ENCODE measurements at regions not wholly inside any gene's neighbourhood (a gene's known extent, or its start where the extent isn't known, plus 50 kb on each side); places are given as distances from the start of the nearest gene placed in this dataset.

DNA sequence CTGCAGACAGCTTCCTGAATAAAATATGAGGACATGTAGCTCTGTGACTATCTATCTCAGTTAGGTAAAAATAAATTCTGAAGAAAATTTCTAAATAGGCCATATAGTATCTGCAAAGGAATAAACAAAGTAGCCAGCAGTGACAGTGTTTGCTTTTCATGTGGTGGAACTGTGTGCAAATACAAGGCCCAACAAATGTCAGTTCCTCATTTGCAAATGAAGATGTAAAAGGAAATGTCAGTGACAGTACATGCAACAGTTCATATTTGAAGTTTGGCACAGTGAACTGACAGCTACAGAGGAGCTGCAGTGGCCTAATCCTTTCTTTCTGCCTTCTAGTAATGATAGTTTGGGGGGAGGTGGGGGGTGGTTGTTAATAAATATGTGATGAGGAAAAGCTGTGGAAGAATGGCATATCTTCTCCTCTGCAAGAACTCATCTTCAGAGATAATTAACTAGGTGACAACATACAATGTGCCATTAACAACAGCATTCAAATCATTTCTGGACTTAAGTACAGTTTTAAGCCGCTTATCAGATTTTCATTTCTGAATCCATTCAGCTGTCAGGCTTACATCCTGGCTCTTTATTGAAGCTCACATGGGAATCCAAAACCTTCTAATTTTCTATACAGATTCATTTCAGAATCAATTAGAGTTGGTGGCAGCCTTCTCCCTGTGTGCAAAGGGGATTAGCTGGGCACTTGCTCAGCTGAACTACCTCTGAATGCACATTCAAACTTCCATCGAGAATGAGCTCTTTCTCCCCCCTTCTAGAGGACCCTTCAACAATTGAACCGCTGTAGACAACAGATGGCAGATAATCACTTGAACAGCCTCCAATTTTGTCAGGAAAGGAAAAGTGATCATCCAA is 1059.0 kb upstream of the EPHA7 start:
- POLR2A ChIA-PET (ENCODE audit: partially characterized antibody): no interaction called here
- no peaks in the 10 kb centered on the region for H3K27me3 Mint-ChIP-seq

DNA sequence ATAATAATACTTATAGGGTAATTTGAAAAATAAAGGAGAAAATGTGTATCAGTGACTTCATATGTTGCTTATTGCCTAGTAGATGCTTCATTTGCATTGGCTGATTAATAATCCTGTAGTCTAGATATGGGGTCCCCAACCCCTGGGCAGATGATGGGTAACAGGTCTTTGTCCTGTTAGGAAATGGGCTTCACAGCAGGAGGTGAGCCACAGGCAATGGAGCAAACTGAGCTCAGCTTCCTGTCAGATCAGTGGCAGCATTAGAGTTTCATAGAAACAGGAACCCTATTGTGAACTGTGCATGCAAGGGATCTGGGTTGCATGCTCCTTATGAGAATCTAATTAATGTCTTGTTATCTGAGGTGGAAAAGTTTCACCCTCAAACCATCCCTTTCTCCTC is 1049.5 kb upstream of the EPHA7 start:
- H3K27me3 Mint-ChIP-seq: no peaks in the 10 kb centered on the region
- DNase-seq: no peak
- Histone ChIP-seq H3K36me3 (ENCODE audit: insufficient read depth, low read length) (no peaks in the 10 kb centered on the region), H3K27ac (ENCODE audit: low read depth, low read length) (no peak overlapping the region), H3K27me3 (ENCODE audit: insufficient read depth, low read length) (no peaks in the 10 kb centered on the region), H3K4me3 (ENCODE audit: low read length in 2 of 2) (no peak overlapping the region), H3K4me1 (ENCODE audit: insufficient read depth, low read length) (no peaks in the 10 kb centered on the region), H3K9me3 (ENCODE audit: control insufficient read depth in 1 of 2, low read length in 2 of 2) (no peaks in the 10 kb centered on the region)
- ChIA-PET CTCF (ENCODE audit: partially characterized antibody) (no interaction called here), POLR2A (ENCODE audit: partially characterized antibody) (no interaction called here)
- H3K4me1 Mint-ChIP-seq: no peaks in the 10 kb centered on the region
- no peaks in the 10 kb centered on the region for H3K36me3 Mint-ChIP-seq
- H3K9me3 Mint-ChIP-seq: peaks cover 0 to 8% (median 2%) of the 10 kb centered on the region in 8 donors
- intact Hi-C loops (cut with micrococcal nuclease): no loop called here
- no peak overlapping the region for H3K4me3 Mint-ChIP-seq
- H3K27ac Mint-ChIP-seq: no peak overlapping the region

More for the DNA sequence above, 1059.0 kb upstream of the EPHA7 start:
- Mint-ChIP-seq H3K4me3 (no peak overlapping the region), H3K4me1 (no peaks in the 10 kb centered on the region), H3K36me3 (no peaks in the 10 kb centered on the region), H3K9me3 (peaks cover 0 to 14% (median 8%) of the 10 kb centered on the region in 8 donors), H3K27ac (no peak overlapping the region)
- no peak for DNase-seq
- H3K4me3 ChIP-seq (ENCODE audit: low read length in 2 of 2): no peak overlapping the region
- no peaks in the 10 kb centered on the region for H3K36me3 ChIP-seq (ENCODE audit: insufficient read depth, low read length)
- no peaks in the 10 kb centered on the region for H3K27me3 ChIP-seq (ENCODE audit: insufficient read depth, low read length)
- CTCF ChIA-PET (ENCODE audit: partially characterized antibody): no interaction called here
- no peaks in the 10 kb centered on the region for H3K4me1 ChIP-seq (ENCODE audit: insufficient read depth, low read length)
- no peaks in the 10 kb centered on the region for H3K9me3 ChIP-seq (ENCODE audit: control insufficient read depth in 1 of 2, low read length in 2 of 2)
- H3K27ac ChIP-seq (ENCODE audit: low read depth, low read length): no peak overlapping the region
- intact Hi-C loops (cut with micrococcal nuclease): no loop called here

DNA sequence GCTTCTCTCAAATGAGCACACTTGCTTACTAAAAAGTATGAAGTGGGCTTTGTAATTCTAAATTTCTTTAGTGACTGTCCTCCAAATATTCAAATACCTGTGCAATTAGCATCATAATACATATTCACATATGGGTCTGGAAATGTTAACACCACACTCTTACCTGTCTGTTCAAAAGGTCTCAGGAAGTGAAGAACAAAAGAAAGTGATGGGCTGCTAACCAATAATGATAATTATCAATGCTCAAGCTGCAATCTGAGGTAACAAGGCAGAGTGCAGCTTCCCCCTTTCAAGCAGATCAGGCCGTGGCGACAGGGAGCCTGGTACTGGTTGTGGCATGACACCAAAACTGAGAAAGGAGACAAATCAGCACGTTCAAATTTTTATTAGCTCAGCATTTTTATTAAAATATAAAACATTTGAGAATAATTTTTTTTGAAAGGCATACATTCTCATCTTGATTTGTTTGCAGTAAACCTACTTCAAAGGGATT is 1044.7 kb upstream of the EPHA7 start:
- no peak overlapping the region for H3K27ac ChIP-seq (ENCODE audit: low read depth, low read length)
- Mint-ChIP-seq H3K9me3 (peaks cover 0 to 12% (median 3%) of the 10 kb centered on the region in 8 donors), H3K27ac (no peak overlapping the region), H3K4me3 (no peak overlapping the region), H3K4me1 (no peaks in the 10 kb centered on the region), H3K27me3 (no peaks in the 10 kb centered on the region), H3K36me3 (no peaks in the 10 kb centered on the region)
- no peaks in the 10 kb centered on the region for H3K4me1 ChIP-seq (ENCODE audit: insufficient read depth, low read length)
- no peaks in the 10 kb centered on the region for H3K27me3 ChIP-seq (ENCODE audit: insufficient read depth, low read length)
- no peak for DNase-seq
- intact Hi-C loops (cut with micrococcal nuclease): no loop called here
- peaks cover 0 to 5% of the 10 kb centered on the region in 2 donors for H3K9me3 ChIP-seq (ENCODE audit: control insufficient read depth in 1 of 2, low read length in 2 of 2)
- H3K36me3 ChIP-seq (ENCODE audit: insufficient read depth, low read length): no peaks in the 10 kb centered on the region
- POLR2A ChIA-PET (ENCODE audit: partially characterized antibody): no interaction called here
- CTCF ChIA-PET (ENCODE audit: partially characterized antibody): no interaction called here
- no peak overlapping the region for H3K4me3 ChIP-seq (ENCODE audit: low read length in 2 of 2)

DNA sequence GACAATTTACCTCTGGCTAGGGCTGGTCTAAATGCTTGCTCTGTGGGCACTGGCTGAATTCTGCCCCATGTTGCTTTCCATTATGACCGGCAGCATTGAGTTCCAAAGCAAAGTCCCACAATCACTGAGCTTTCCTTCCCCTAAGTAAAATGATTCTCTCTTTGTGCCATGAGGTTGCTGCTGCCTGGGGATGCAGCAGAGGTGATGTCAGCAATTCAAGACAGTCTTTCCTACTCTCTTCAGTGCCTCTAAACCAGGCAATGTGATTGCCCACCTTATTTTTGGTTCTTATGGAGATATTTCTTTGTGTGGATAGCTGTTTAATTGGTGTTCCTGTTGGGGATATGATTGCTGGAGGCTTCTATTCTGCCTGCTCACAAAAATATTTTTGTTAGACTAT is 1043.9 kb upstream of the EPHA7 start:
- intact Hi-C loops (cut with micrococcal nuclease): no loop called here
- POLR2A ChIA-PET (ENCODE audit: partially characterized antibody): no interaction called here
- H3K36me3 ChIP-seq (ENCODE audit: insufficient read depth, low read length): no peaks in the 10 kb centered on the region
- Mint-ChIP-seq H3K36me3 (no peaks in the 10 kb centered on the region), H3K4me1 (no peaks in the 10 kb centered on the region), H3K27me3 (no peaks in the 10 kb centered on the region), H3K27ac (no peak overlapping the region), H3K4me3 (no peak overlapping the region), H3K9me3 (peaks cover 0 to 12% (median 3%) of the 10 kb centered on the region in 8 donors)
- no peaks in the 10 kb centered on the region for H3K27me3 ChIP-seq (ENCODE audit: insufficient read depth, low read length)
- no peaks in the 10 kb centered on the region for H3K4me1 ChIP-seq (ENCODE audit: insufficient read depth, low read length)
- peaks cover 0 to 5% of the 10 kb centered on the region in 2 donors for H3K9me3 ChIP-seq (ENCODE audit: control insufficient read depth in 1 of 2, low read length in 2 of 2)
- H3K4me3 ChIP-seq (ENCODE audit: low read length in 2 of 2): no peak overlapping the region
- no peak for DNase-seq
- CTCF ChIA-PET (ENCODE audit: partially characterized antibody): no interaction called here
- H3K27ac ChIP-seq (ENCODE audit: low read depth, low read length): no peak overlapping the region

DNA sequence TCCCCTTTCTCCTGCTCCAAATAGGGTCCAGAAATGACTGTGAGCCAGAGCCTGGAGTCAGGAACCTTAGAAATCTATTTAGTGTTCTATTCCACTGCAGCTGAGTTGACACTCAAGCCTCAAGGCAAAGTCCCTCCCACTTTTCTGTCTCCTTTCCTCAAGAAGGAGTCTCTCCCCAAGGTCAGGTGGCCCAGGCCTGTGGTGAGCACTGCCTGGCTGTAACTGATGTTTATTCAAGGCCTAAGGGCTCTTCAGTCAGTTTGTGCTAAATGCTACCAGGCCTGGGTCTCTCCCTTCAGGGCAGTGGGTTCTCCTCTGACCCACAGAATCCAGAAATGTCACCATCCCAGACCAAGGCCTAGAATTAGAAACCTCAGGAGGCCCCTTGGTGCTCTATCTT is 1042.9 kb upstream of the EPHA7 start:
- Mint-ChIP-seq H3K4me3 (no peak overlapping the region), H3K4me1 (no peaks in the 10 kb centered on the region), H3K27me3 (no peaks in the 10 kb centered on the region), H3K27ac (no peak overlapping the region), H3K9me3 (peaks cover 0 to 13% (median 3%) of the 10 kb centered on the region in 8 donors), H3K36me3 (no peaks in the 10 kb centered on the region)
- H3K9me3 ChIP-seq (ENCODE audit: control insufficient read depth in 1 of 2, low read length in 2 of 2): peaks cover 0 to 5% of the 10 kb centered on the region in 2 donors
- H3K36me3 ChIP-seq (ENCODE audit: insufficient read depth, low read length): no peaks in the 10 kb centered on the region
- no peak for DNase-seq
- H3K4me1 ChIP-seq (ENCODE audit: insufficient read depth, low read length): no peaks in the 10 kb centered on the region
- no peak overlapping the region for H3K27ac ChIP-seq (ENCODE audit: low read depth, low read length)
- no peaks in the 10 kb centered on the region for H3K27me3 ChIP-seq (ENCODE audit: insufficient read depth, low read length)
- H3K4me3 ChIP-seq (ENCODE audit: low read length in 2 of 2): no peak overlapping the region
- POLR2A ChIA-PET (ENCODE audit: partially characterized antibody): no interaction called here
- CTCF ChIA-PET (ENCODE audit: partially characterized antibody): no interaction called here
- intact Hi-C loops (cut with micrococcal nuclease): no loop called here

DNA sequence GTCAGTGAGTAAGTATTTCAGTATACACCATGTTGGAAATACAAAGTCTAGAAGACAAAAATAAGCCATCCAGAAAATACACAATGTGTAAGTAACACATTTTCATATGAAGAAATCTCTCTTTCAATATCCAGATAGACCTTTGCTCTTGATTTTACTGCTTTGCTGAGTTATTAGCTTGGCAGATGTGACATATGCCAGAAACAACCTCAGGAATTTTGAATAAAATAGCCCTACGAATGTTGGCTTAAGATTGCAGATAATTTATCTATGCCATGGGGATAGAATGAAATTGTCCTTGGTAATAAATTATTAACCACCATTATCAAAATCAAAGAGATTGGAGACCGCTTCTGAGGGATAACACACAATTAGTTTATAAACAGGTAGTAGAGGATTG is 1036.9 kb upstream of the EPHA7 start:
- Mint-ChIP-seq H3K36me3 (no peaks in the 10 kb centered on the region), H3K4me3 (no peak overlapping the region), H3K27me3 (no peaks in the 10 kb centered on the region), H3K27ac (no peak overlapping the region), H3K4me1 (no peaks in the 10 kb centered on the region), H3K9me3 (peaks cover 1 to 14% (median 4%) of the 10 kb centered on the region in 8 donors)
- CTCF ChIA-PET (ENCODE audit: partially characterized antibody): no interaction called here
- intact Hi-C loops (cut with micrococcal nuclease): no loop called here
- H3K27me3 ChIP-seq (ENCODE audit: insufficient read depth, low read length): no peaks in the 10 kb centered on the region
- POLR2A ChIA-PET (ENCODE audit: partially characterized antibody): no interaction called here
- DNase-seq: no peak
- no peak overlapping the region for H3K4me3 ChIP-seq (ENCODE audit: low read length in 2 of 2)
- H3K9me3 ChIP-seq (ENCODE audit: control insufficient read depth in 1 of 2, low read length in 2 of 2): peaks cover 0 to 3% of the 10 kb centered on the region in 2 donors
- H3K36me3 ChIP-seq (ENCODE audit: insufficient read depth, low read length): no peaks in the 10 kb centered on the region
- no peak overlapping the region for H3K27ac ChIP-seq (ENCODE audit: low read depth, low read length)
- no peaks in the 10 kb centered on the region for H3K4me1 ChIP-seq (ENCODE audit: insufficient read depth, low read length)

DNA sequence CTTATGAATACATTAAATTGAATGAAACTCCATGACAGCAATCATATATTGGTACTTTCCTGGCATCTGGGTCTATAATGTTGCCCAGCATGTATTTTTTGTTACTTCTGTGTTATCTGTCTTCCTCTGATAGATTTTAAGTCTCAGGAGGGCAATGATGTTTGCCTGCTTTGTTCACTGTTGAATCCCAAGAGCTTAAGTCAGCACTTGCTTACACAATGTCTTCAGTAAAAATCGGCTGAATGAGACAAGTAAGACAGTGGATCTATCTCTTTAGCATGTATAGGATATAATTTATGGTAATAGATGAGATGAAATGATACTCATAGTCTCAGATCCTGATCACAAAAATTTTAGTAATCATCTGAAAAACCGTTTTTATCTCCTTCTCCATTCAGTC is 1034.9 kb upstream of the EPHA7 start:
- Mint-ChIP-seq H3K9me3 (peaks cover under 1 to 9% (median 5%) of the 10 kb centered on the region in 8 donors), H3K27ac (no peak overlapping the region), H3K4me1 (no peaks in the 10 kb centered on the region), H3K27me3 (no peaks in the 10 kb centered on the region), H3K4me3 (no peak overlapping the region), H3K36me3 (no peaks in the 10 kb centered on the region)
- no peak for DNase-seq
- peaks cover 0 to 3% of the 10 kb centered on the region in 2 donors for H3K9me3 ChIP-seq (ENCODE audit: control insufficient read depth in 1 of 2, low read length in 2 of 2)
- no peaks in the 10 kb centered on the region for H3K36me3 ChIP-seq (ENCODE audit: insufficient read depth, low read length)
- no peak overlapping the region for H3K27ac ChIP-seq (ENCODE audit: low read depth, low read length)
- no peaks in the 10 kb centered on the region for H3K4me1 ChIP-seq (ENCODE audit: insufficient read depth, low read length)
- no peaks in the 10 kb centered on the region for H3K27me3 ChIP-seq (ENCODE audit: insufficient read depth, low read length)
- intact Hi-C loops (cut with micrococcal nuclease): no loop called here
- POLR2A ChIA-PET (ENCODE audit: partially characterized antibody): no interaction called here
- H3K4me3 ChIP-seq (ENCODE audit: low read length in 2 of 2): no peak overlapping the region
- CTCF ChIA-PET (ENCODE audit: partially characterized antibody): no interaction called here

All from CD4-positive, alpha-beta memory T cell (primary cell).